Kidney capillary endothelial cell (primary cell): ENCODE measurements at regions not wholly inside any gene's neighbourhood (a gene's known extent, or its start where the extent isn't known, plus 50 kb on each side); places are given as distances from the start of the nearest gene placed in this dataset.

ENCODE experiments used
- DNase-seq: peaks from one replicate; pipeline ENCODE4 v3.0.0-alpha.2; 2018; ENCODE audit warnings: low spot score

- peak; percentile 89 for DNase-seq
Measured at GRCh38 chr6:12585497-12585958, 131.0 kb upstream of the PHACTR1 start.

- no peak for DNase-seq
Measured at GRCh38 chr6:12586721-12587480, 129.7 kb upstream of the PHACTR1 start.

GRCh38 chr6:12590901-12591300 is 125.7 kb upstream of the PHACTR1 start:
- DNase-seq: no peak

- peak; percentile 39 for DNase-seq
Measured at GRCh38 chr6:12592634-12593033, 123.9 kb upstream of the PHACTR1 start.

- DNase-seq: no peak
Measured at GRCh38 chr6:12593771-12594529, 122.6 kb upstream of the PHACTR1 start.

GRCh38 chr6:12594530-12594893 is 122.1 kb upstream of the PHACTR1 start:
- DNase-seq: no peak

DNA sequence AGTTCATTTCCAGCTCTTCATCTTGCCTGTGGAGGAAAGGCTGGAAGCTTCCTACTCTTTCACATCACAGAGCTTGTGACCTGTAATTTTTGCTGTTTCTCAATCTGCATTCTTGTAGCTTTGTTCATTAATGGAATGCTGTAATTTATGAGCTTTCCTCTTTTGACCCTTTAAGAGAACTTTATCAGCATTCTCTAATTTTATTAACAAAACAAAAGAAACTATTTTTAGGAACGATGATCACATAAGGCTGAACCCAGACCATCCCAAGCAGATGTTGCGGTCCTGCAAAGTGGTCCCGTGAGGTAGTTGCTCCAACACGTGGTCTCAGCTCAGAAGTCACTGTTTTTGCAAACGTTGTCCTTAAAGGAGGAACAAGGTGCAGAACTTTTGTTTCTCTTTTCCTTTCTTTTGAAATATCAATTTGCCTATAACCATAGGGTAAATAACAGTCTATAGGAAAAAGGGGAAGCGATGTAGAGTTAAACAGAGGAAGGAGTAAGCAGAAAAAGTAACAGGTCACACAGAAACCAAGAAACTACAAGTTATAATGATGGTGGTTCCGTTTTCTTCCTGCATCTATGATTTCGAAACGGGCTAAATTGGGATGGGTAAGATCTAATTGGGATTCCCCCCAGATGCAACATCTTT is 121.3 kb upstream of the PHACTR1 start:
- DNase-seq: no peak

GRCh38 chr6:12596731-12597130 is 119.8 kb upstream of the PHACTR1 start:
- no peak for DNase-seq

GRCh38 chr6:12598919-12599318 is 117.6 kb upstream of the PHACTR1 start:
- DNase-seq: no peak

DNA sequence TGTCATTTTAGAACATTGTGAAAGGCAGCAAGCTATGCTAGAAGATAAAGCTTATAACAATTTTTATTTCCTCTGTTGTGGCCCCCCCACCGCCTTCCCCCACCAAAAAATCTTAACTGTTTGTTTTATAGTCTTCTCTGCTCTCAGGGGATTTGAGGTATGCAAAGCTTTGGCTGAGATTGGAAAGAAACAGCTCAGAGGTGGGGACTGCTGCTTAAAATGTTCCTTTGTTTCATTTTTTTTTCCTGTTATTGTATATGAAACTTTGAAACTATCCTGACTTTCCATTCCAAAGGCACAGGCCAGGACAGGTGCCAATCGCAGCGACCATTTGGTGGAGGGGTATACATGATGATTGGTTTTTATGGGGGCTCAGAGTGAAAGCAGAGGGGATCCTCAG is 114.7 kb upstream of the PHACTR1 start:
- no peak for DNase-seq

DNA sequence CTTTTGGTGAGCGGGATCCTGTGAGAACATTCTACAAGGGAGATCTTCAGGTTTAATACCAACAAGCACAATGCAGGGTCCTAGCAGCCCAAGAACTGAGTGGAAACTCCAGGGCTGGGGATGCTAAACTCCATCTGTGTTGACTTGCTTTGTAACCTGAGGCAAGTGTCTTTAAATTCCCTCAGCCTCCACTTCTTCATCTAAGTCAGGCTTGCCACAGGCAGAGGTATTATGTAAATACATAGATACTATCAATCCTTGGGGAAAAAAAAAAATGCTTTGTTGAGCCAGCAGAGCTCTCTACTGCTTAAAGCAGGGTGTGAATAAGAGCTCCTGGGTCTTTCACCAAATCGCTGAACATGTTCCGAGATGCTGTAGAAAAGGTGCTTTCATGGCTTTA is 114.2 kb upstream of the PHACTR1 start:
- no peak for DNase-seq

DNA sequence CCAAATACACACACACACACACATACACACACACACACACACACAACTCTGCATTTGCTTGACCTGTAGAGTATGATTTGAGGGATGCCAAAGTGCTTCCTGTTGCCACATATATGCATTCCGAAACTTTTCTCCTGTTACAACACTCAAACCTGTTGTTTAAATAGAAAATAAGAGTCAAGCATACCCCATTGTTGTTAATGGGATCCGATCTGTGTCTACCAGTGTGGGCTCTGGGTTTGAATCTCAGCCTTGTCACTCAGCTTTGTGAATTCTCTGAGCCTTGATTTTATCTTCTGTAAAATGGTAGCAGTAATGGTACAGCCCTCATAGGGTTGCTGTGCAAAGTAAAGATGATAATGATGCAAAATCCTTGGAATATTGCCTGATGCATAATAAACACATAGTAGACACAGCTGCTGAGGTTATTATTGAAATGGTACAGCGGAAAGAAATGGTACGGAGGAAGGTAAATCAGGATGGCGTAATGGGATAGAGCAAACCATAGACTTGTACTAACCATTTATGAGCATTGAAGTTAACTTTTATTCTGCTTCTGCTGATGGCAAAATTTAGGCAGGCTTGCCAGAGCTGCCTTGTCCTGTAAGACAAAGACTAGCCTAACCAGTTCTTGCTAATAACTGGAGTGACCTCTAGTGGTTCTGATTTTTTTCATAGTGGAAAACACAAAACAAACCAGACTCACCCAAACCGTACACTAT is 113.5 kb upstream of the PHACTR1 start:
- DNase-seq: peak; percentile 64

DNA sequence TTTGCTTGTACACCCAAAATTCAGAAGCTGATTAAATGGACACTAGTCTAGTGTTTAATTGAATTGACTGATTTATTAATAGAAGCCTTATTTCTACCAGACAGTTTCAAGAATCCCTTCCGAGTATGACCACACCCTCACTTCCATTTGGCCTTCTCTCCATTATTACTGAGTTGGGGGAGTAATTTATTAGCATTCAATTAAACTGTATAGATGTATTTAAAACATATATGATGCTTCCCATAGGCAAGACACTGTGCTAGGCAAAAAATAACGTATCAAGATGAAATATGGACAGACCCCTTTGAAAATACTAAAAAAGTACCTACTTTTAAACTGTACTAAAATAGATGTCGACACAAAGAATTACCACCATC is 112.9 kb upstream of the PHACTR1 start:
- DNase-seq: no peak

- DNase-seq: peak; percentile 57
Measured at GRCh38 chr6:12605888-12606345, 110.7 kb upstream of the PHACTR1 start.

DNA sequence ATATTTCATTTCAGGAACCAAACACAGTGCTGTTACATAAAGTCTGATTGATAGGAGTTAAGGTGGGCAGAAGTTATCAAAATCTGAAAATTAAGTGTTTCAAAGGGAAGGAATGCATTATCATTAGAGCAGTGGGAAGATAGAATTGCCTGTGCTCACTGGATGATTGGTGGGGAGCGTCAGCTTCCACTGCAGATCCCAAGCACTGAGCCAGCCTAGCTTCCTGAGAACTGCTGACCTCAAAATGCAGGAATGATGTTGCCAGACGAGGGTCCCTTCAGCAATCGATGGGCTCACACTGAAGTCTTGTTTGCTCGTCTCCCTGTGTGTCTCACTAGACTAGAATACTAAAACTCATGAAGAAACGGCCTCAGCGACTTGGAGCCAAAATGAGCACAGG is 110.0 kb upstream of the PHACTR1 start:
- DNase-seq: no peak

DNA sequence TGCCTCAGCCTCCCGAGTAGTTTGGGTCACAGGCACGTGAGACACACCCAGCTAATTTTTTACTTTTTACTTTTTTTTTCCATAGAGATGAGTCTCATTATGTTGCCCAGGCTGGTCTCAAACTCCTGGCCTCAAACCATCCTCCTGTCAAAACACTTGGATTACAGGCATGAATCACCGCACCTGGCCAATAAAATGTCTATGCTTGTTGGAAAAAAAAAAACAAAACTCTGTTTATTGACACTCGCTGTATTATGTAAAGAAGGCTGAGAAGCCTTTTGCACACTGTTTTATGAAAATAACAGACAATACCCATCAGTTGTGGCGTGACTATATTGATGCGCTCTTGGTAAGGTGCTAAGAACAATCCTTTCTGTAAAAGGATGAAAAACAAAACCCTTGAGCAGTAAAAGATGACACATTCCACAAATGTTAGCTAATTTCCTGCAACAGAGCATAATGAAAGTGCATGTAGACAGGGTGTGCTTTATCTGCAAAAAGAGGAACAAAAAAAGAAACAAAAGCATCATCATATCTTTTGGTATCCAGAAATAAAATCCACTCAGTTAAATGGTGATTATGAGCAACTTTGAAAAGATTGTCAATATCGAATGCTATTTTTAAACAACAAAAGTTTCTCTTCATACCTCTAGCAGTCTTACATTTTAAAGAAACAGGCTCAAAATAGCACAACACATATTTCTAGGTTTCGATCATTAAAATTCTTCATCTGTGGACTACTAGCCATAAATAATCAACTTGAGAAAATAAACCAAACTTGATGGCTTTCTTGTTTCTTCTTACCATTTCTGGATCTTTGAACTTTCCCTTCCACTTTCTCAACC is 108.3 kb upstream of the PHACTR1 start:
- peak; percentile 71 for DNase-seq

GRCh38 chr6:12608874-12609273 is 107.7 kb upstream of the PHACTR1 start:
- peak; percentile 66 for DNase-seq

DNA sequence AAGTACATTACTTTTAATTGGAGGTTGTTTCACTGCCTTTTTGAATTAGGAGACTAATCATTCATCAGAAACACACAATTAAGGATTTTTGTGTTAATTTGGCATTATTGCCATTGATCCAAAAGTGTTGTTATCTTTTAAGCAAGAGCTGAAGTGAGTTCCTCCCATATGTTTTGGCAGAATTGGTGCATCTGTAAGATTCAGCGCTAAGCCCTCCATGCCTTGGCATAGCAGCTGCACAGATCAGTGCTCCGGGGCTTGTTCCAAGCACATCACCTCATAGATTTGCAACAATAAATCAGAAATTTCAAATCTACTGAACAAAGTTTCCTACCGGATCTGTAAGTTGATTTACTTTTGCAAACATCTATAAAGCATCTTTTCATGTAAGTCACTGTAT is 106.8 kb upstream of the PHACTR1 start:
- DNase-seq: no peak

DNA sequence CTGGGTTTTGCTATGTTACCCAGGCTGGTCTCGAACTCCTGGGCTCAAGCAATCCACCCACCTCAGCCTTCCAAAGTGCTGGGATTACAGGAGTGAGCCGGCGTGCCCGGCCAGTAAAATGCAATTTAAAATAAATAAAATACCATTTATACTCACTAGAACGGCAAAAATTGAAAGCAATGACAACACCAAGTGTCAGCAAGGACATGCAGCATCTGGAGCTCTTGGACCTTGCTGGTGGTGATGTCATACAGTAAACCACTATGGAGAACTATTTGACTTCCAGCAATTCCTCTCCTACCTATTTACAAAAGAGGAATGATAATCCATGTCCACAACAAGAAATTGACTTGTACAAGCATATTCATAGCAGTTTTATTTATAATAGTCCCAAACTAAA is 105.7 kb upstream of the PHACTR1 start:
- no peak for DNase-seq

GRCh38 chr6:12613811-12614210 is 102.8 kb upstream of the PHACTR1 start:
- DNase-seq: no peak

DNA sequence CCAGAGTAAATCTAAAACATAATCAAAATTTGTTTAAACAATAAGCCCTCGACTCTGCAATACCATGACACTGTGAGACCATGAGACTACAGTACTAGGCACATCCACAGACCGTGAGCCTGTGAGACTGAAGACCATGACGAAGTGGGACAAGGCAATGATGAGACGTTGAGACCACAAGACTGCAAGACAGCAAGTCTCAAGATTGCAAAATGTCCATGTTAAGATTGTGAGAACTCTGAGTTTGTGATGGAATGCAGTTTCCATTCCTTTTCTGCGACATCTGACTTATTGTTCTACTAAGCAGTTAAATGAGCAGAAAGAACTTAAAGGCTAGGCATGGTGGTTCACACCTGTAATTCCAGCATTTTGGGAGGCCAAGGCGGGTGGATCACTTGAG is 102.1 kb upstream of the PHACTR1 start:
- DNase-seq: no peak
